ENCODE measurements at regions not wholly inside any gene's neighbourhood (a gene's known extent, or its start where the extent isn't known, plus 50 kb on each side); places are given as distances from the start of the nearest gene placed in this dataset.

- TF ChIP-seq CTCF (IDR thresholded peaks at IDR 0.05): no peak
Observed at GRCh38 chr15:70376031-70376928, 278.6 kb upstream of the TLE3 start.

GRCh38 chr15:70375586-70375985 is 277.9 kb upstream of the TLE3 start:
- TF ChIP-seq CTCF (IDR thresholded peaks at IDR 0.05): no peak

GRCh38 chr15:70375006-70375431 is 277.3 kb upstream of the TLE3 start:
- no peak for TF ChIP-seq CTCF (IDR thresholded peaks at IDR 0.05)

GRCh38 chr15:70374096-70374495 is 276.4 kb upstream of the TLE3 start:
- TF ChIP-seq CTCF (IDR thresholded peaks at IDR 0.05): no peak

GRCh38 chr15:70362886-70363285 is 265.2 kb upstream of the TLE3 start:
- TF ChIP-seq CTCF (IDR thresholded peaks at IDR 0.05): peak; percentile 37; the same call in 1 of the 2 replicates

GRCh38 chr15:70362350-70362749 is 264.6 kb upstream of the TLE3 start:
- no peak for TF ChIP-seq CTCF (IDR thresholded peaks at IDR 0.05)

GRCh38 chr15:70361891-70362290 is 264.2 kb upstream of the TLE3 start:
- no peak for TF ChIP-seq CTCF (IDR thresholded peaks at IDR 0.05)

Measured in LNCAP (cell line).